GM10266 (cell line): ENCODE measurements at regions not wholly inside any gene's neighbourhood (a gene's known extent, or its start where the extent isn't known, plus 50 kb on each side); places are given as distances from the start of the nearest gene placed in this dataset.

Experiments
- DNase-seq: peaks from one replicate; pipeline ENCODE4 v3.0.0; 2012; ENCODE audit errors: extremely low spot score
- TF ChIP-seq, protein P1 (sequence below): IDR thresholded peaks from 2 replicates; pipeline ENCODE4 v1.5.1; 2012; ENCODE audit warnings: mild to moderate bottlenecking, low read depth; ENCODE audit not compliant: control insufficient read depth, insufficient read depth; ENCODE audit errors: missing control alignments

DNA sequence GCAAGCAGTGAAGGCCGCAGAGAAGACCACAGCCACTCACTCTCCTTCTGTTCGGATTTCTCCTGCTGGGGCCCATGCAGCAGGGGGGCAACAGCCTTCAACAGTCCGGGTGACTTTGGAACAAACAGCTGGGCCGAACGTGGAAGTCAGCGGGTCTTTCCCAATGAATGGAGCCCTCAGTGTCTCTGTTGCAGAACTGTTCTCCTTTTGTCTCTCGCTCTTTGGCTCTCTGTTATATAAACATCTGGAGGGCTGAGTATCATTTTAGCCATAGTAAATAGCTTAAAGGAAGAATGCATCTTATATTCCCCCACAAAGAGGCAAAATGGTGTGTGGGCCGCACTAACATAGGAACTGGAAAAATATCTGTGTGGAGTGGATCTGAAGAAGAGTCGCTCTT is 136.7 kb upstream of the RALGAPA2 start:
- TF ChIP-seq, protein P1, sequence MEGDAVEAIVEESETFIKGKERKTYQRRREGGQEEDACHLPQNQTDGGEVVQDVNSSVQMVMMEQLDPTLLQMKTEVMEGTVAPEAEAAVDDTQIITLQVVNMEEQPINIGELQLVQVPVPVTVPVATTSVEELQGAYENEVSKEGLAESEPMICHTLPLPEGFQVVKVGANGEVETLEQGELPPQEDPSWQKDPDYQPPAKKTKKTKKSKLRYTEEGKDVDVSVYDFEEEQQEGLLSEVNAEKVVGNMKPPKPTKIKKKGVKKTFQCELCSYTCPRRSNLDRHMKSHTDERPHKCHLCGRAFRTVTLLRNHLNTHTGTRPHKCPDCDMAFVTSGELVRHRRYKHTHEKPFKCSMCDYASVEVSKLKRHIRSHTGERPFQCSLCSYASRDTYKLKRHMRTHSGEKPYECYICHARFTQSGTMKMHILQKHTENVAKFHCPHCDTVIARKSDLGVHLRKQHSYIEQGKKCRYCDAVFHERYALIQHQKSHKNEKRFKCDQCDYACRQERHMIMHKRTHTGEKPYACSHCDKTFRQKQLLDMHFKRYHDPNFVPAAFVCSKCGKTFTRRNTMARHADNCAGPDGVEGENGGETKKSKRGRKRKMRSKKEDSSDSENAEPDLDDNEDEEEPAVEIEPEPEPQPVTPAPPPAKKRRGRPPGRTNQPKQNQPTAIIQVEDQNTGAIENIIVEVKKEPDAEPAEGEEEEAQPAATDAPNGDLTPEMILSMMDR = no peak
- no peak for DNase-seq

DNA sequence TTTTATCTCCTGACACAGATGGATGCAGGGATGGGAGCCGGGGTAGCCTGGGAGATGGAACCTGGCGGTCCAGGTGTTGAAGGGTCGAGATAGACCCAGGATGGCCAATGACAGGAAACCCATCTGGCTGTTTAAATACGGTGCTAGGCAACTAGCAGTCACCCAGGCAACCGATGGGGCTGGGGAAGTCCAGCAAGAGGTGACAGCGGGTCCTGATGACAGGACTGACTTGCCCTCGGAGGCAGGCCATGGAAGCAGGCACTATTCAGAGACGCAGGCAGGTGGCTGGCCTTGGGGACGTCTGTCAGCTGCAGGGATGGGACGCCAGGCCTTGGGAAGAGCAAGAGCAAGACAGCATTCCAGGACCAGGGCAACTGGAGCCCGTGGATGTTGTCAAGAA is 135.4 kb upstream of the RALGAPA2 start:
- TF ChIP-seq, protein P1 = no peak
- no peak for DNase-seq

DNA sequence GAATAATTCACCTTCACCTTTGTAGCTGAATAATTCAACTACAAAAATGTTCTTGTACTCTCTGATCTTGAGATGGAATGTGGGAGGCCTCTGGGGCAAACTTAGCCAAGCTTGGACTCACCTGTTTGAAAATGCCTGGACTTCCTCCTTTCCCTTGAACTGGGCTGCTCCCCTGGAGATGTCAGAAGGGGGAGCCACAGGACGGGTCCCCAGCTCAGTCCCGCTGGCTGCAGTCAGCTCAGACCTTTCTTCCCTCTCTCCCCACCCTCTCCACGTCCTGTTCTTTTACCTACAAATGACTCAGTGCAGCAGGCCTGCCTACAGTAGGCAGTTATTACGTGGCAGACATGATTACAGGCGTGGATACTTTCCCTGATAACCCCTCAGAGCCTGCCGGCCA is 131.5 kb upstream of the RALGAPA2 start:
- no peak for DNase-seq
- TF ChIP-seq, protein P1 = no peak

DNA sequence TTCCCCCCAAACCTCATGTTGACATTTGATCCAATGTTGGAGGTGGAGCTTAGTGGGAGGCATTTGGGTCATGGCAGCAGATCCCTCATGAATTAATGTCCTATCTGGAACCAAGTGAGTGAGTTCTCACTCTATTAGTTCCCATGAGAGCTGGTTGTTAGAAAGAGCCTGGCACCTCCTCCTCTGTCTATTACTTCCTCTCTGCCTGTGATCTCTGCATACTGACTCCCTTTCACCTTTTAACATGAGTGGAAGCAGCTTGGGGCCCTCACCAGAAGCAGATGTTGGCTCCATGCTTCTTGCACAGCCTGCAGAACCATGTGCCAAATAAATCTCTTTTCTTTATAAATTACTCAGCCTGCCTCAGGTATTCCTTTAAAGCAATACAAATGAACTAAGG is 127.3 kb upstream of the RALGAPA2 start:
- TF ChIP-seq, protein P1 = no peak
- no peak for DNase-seq

DNA sequence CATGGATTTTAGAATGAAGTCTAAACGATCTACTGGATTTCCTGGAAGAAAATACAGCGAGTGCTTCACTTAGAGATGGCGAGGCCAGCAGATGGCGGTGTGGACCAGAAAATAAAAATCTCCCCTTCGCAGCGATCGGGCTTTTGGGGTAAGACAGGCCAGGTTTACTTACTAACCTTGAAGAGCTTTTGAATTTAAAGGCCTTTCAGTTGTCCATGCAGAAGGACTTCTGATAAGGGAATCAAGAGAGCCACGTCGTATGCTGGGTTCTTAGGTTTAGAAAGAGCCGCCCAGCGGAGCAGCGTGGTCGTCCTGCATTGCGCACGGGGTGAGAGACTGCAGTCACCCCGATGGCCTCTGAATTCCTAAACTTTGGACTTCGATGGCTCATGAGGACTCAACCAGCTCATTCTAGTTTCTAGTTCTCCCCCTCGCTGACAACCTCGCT is 125.2 kb upstream of the RALGAPA2 start:
- DNase-seq = peak; percentile 56
- TF ChIP-seq, protein P1 = peak; percentile 58

DNA sequence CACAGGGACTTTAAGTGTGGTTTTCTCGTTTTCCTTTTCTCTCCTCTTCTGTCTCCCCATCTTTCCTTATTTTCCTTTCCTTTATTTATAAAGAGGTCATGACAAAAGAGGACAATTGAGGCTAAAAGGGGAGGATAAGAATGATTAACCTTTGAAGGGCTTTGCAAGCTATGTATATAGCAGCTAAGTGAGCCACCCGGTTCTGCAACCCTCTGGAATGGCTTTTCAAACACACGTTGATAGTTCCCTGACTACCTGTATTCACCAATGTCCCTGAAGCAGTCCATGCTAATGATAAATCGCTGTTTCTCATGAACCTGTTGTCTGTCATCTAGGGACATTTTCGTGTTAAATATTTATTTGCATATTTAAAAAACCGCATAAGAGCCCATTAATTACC is 124.4 kb upstream of the RALGAPA2 start:
- DNase-seq = no peak
- TF ChIP-seq, protein P1 = no peak

DNA sequence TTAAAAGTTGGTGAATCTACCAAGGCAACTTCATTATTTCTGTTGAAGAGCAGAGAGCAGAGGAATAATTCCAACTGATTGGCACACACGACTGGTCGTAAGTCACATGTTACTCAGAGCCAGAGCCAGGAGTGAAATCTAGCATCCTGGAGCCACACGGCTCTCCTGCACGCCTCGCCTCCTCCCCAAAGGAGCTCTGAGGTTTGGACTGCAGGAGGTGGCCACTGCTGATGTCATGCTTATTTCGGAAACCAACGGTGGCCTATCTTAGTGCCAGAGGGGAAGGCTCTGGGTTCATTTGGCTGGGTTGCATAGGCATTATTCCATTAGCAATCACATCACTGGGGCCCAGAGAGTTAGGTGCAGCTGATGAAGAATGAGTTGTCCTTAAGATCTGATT is 123.5 kb upstream of the RALGAPA2 start:
- TF ChIP-seq, protein P1 = no peak
- no peak for DNase-seq
